DOHH2 (cell line): ENCODE measurements at regions not wholly inside any gene's neighbourhood (a gene's known extent, or its start where the extent isn't known, plus 50 kb on each side); places are given as distances from the start of the nearest gene placed in this dataset.

Experiments
- H3F3A ChIP-seq: fragments of 200-600 bp; sonication (generic), shearing (Covaris generic); 2 replicates; pipeline ENCODE4 v1.6.0; 2016; ENCODE audit warnings: antibody characterized with exemption, mild to moderate bottlenecking; ENCODE audit not compliant: control insufficient read depth, insufficient read depth
- H3K27ac ChIP-seq: fragments of 200-600 bp; sonication (generic); 2 replicates; pipeline ENCODE4 v1.5.1; 2014; ENCODE audit warnings: low read depth, mild to moderate bottlenecking, low read length, moderate library complexity
- H3K27me3 ChIP-seq: fragments of 200-600 bp; sonication (generic); 2 replicates; pipeline ENCODE4 v1.6.1; 2014; ENCODE audit warnings: mild to moderate bottlenecking, low read length, mixed read lengths; ENCODE audit not compliant: control insufficient read depth
- H3K36me3 ChIP-seq: fragments of 200-600 bp; sonication (generic); 2 replicates; pipeline ENCODE4 v1.6.1; 2014; ENCODE audit warnings: mild to moderate bottlenecking, low read length, moderate library complexity, mixed read lengths; ENCODE audit not compliant: control insufficient read depth
- H3K4me1 ChIP-seq: fragments of 200-600 bp; sonication (generic); 2 replicates; pipeline ENCODE4 v1.6.1; 2014; ENCODE audit warnings: mild to moderate bottlenecking, low read length, mixed read lengths; ENCODE audit not compliant: control insufficient read depth
- H3K4me2 ChIP-seq: fragments of 200-600 bp; sonication (generic); 2 replicates; pipeline ENCODE4 v1.6.0; 2014; ENCODE audit warnings: mild to moderate bottlenecking, low read length, moderate library complexity
- H3K4me3 ChIP-seq: fragments of 200-600 bp; sonication (generic); 2 replicates; pipeline ENCODE4 v1.5.1; 2014; ENCODE audit warnings: mild to moderate bottlenecking, low read length, mixed read lengths
- H3K79me2 ChIP-seq: fragments of 200-600 bp; sonication (generic); 2 replicates; pipeline ENCODE4 v1.6.1; 2014; ENCODE audit warnings: mild to moderate bottlenecking, low read length, mixed read lengths; ENCODE audit not compliant: control insufficient read depth
- H3K9me2 ChIP-seq: fragments of 200-600 bp; sonication (generic); replicated peaks from 2 replicates; pipeline ENCODE4 v1.6.1; 2014; ENCODE audit warnings: mild to moderate bottlenecking, low read length, mixed read lengths; ENCODE audit not compliant: control insufficient read depth
- H3K9me3 ChIP-seq: fragments of 200-600 bp; sonication (generic); 2 replicates; pipeline ENCODE4 v1.6.1; 2014; ENCODE audit warnings: antibody characterized with exemption, low read length, mixed read lengths; ENCODE audit not compliant: control insufficient read depth, insufficient read depth
- H4K20me1 ChIP-seq: fragments of 200-600 bp; sonication (generic); 2 replicates; pipeline ENCODE4 v1.6.0; 2014; ENCODE audit warnings: low read depth, mild to moderate bottlenecking, antibody characterized with exemption, low read length, moderate library complexity; ENCODE audit not compliant: control insufficient read depth, insufficient read depth
- EZH2phosphoT487 ChIP-seq: fragments of 200-600 bp; sonication (generic); IDR thresholded peaks from 2 replicates; pipeline ENCODE4 v1.6.1; 2017; ENCODE audit warnings: borderline replicate concordance, mild to moderate bottlenecking, antibody characterized with exemption, low read length, moderate library complexity, mixed read lengths
- TF ChIP-seq, protein P1 (sequence below): fragments of 200-600 bp; sonication (generic); IDR thresholded peaks from one replicate; pipeline ENCODE4 v1.5.1; 2014; ENCODE audit warnings: antibody characterized with exemption, mild to moderate bottlenecking, low read depth, low read length; ENCODE audit not compliant: poor library complexity, severe bottlenecking

DNA sequence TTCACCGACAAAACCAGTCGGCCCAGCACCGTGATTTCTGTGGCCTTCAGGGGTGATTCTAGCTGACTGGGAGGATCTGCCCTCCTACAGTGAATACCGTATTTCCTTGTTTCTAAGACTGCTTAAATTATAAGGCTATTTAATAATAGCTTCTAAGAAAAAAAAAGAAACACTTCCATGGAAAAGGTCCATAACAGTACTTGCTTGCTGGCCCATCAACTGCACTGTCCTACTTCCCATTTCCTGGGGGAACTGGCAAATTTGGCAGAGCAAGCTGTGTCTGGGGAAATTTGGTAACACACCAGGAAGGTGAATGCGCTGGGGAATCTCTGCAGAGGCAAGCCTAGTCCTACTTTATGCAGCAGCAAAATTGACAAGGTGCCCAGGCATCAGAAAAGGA lies 214.0 kb downstream of the ZNF326 start:
- Histone ChIP-seq H3K27me3 (no peaks in the 10 kb centered on the region), H3K27ac (no peak overlapping the region), H3K79me2 (no peaks in the 10 kb centered on the region)

DNA sequence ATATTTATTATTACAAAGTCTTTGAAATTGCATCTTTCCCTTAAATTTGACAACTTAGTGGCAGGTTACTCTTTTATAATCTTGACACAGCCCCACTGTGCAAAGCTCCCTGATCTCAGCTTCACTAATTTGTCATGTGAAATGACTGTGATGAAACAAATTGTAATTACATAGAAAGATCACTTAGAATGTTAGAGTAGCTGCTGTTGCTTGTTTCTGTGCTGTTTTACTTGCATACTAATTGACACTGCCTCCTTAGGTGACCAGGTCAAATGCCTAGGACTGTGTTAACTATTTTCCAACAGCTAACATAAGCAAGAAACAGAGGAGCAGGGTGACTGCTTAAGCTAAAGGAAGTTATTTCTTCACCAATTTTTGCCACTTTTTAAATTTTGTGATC lies 211.3 kb downstream of the ZNF326 start:
- no peaks in the 10 kb centered on the region for H3K36me3 ChIP-seq
- H3K4me1 ChIP-seq, result no peaks in the 10 kb centered on the region
- no peaks in the 10 kb centered on the region for H3K9me2 ChIP-seq
- no peaks in the 10 kb centered on the region for H3F3A ChIP-seq
- no peak for TF ChIP-seq EZH2phosphoT487
- TF ChIP-seq, protein P1, sequence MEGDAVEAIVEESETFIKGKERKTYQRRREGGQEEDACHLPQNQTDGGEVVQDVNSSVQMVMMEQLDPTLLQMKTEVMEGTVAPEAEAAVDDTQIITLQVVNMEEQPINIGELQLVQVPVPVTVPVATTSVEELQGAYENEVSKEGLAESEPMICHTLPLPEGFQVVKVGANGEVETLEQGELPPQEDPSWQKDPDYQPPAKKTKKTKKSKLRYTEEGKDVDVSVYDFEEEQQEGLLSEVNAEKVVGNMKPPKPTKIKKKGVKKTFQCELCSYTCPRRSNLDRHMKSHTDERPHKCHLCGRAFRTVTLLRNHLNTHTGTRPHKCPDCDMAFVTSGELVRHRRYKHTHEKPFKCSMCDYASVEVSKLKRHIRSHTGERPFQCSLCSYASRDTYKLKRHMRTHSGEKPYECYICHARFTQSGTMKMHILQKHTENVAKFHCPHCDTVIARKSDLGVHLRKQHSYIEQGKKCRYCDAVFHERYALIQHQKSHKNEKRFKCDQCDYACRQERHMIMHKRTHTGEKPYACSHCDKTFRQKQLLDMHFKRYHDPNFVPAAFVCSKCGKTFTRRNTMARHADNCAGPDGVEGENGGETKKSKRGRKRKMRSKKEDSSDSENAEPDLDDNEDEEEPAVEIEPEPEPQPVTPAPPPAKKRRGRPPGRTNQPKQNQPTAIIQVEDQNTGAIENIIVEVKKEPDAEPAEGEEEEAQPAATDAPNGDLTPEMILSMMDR, result no peak
- H3K79me2 ChIP-seq, result no peaks in the 10 kb centered on the region
- H3K4me2 ChIP-seq, result no peak overlapping the region
- no peaks in the 10 kb centered on the region for H3K9me3 ChIP-seq
- no peaks in the 10 kb centered on the region for H3K27me3 ChIP-seq
- no peaks in the 10 kb centered on the region for H4K20me1 ChIP-seq
- no peak overlapping the region for H3K4me3 ChIP-seq
- no peak overlapping the region for H3K27ac ChIP-seq

More for the DNA sequence above, 214.0 kb downstream of the ZNF326 start:
- H3K36me3 ChIP-seq, result no peaks in the 10 kb centered on the region
- no peaks in the 10 kb centered on the region for H3K9me3 ChIP-seq
- no peak overlapping the region for H3K4me3 ChIP-seq
- H3K4me2 ChIP-seq, result no peak overlapping the region
- H3K4me1 ChIP-seq, result no peaks in the 10 kb centered on the region
- H3F3A ChIP-seq, result no peaks in the 10 kb centered on the region
- no peak for TF ChIP-seq EZH2phosphoT487
- TF ChIP-seq, protein P1, result no peak
- no peaks in the 10 kb centered on the region for H4K20me1 ChIP-seq
- no peaks in the 10 kb centered on the region for H3K9me2 ChIP-seq

DNA sequence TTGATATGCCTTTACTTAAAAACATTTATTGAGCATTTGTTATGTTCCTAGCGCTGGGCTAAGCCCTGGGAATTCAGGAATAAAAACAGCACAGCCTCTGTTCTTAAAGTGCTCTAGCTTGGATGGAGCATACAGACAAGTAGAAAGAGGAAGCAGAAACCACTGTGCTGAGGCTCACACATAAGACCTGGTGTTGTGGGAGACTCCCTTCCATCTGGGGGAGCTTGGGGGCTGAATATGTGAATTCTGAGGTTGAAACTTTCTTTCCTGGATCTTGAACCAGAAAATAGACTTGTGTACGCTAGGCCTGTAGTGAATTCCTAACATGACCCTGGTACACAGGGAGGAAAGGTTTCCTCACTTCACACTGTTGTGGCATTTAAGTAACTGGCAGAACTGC lies 209.9 kb downstream of the ZNF326 start:
- Histone ChIP-seq H3K4me2 (no peak overlapping the region), H3K27me3 (no peaks in the 10 kb centered on the region), H3K4me3 (no peak overlapping the region), H3K4me1 (no peaks in the 10 kb centered on the region), H3K79me2 (no peaks in the 10 kb centered on the region), H3K36me3 (no peaks in the 10 kb centered on the region), H3K9me3 (no peaks in the 10 kb centered on the region), H3K9me2 (no peaks in the 10 kb centered on the region), H3F3A (no peaks in the 10 kb centered on the region), H4K20me1 (no peaks in the 10 kb centered on the region), H3K27ac (no peak overlapping the region)
- TF ChIP-seq, protein P1, result no peak
- no peak for TF ChIP-seq EZH2phosphoT487

DNA sequence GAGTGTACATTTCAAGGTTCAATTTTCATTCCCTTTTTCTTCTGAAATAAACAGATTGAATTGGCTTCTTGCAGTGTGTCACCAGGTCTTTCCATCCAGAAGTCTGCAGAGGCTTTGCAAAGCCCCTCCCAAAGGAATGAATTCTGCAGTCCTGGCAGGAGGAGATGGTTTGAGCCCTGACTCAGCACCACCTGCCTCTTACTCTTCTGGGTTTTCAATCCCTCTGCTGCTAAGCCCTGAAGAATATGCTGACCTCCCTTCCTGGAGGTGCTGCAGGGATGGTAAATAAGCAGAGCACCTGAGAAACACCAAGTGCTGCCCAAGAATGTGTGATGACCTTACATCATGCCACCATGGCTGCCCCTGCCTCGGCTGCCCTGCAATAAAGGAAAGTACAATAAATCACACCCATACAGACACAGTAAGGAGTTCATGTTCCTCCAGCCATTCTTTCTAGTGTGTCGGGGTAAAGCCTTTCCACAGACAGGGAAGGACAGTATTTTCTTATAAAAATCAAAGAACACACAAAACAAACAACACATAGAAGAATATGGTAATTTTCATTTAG lies 209.2 kb downstream of the ZNF326 start:
- H3K9me3 ChIP-seq, result no peaks in the 10 kb centered on the region
- no peaks in the 10 kb centered on the region for H4K20me1 ChIP-seq
- H3K4me1 ChIP-seq, result no peaks in the 10 kb centered on the region
- H3K4me3 ChIP-seq, result no peak overlapping the region
- no peak overlapping the region for H3K27ac ChIP-seq
- no peaks in the 10 kb centered on the region for H3K36me3 ChIP-seq
- no peaks in the 10 kb centered on the region for H3F3A ChIP-seq
- no peak overlapping the region for H3K4me2 ChIP-seq
- no peaks in the 10 kb centered on the region for H3K79me2 ChIP-seq
- H3K9me2 ChIP-seq, result no peaks in the 10 kb centered on the region
- no peak for TF ChIP-seq EZH2phosphoT487
- TF ChIP-seq, protein P1, result no peak
- no peaks in the 10 kb centered on the region for H3K27me3 ChIP-seq
